D721Med (cell line): ENCODE measurements at regions not wholly inside any gene's neighbourhood (a gene's known extent, or its start where the extent isn't known, plus 50 kb on each side); places are given as distances from the start of the nearest gene placed in this dataset.
"Not testable (repeated sequence)": the region's sequence is repeated elsewhere in the genome, so short reads cannot be mapped to it uniquely, and the experiment has no call there.

Source experiments
- DNase-seq: peaks from one replicate; pipeline ENCODE4 v3.0.0; 2011; ENCODE audit warnings: low spot score; ENCODE audit not compliant: insufficient read length
- FAIRE-seq: peaks from 2 replicates; lab custom pipeline; 2011; peaks lifted over from hg19 to GRCh38; lab: Jason Lieb, UNC
- CTCF ChIP-seq: IDR thresholded peaks from 2 replicates; pipeline ENCODE4 v1.5.1; 2012; ENCODE audit warnings: mild to moderate bottlenecking, control low read depth; ENCODE audit not compliant: insufficient read depth; ENCODE audit errors: missing control alignments

GRCh38 chr9:89679581-89679980 is 74.8 kb downstream of the GADD45G start:
- no peak for TF ChIP-seq CTCF
- FAIRE-seq (no peak), DNase-seq (no peak)

GRCh38 chr9:89680547-89681467 is 76.0 kb downstream of the GADD45G start:
- no peak for TF ChIP-seq CTCF
- DNase-seq (no peak), FAIRE-seq (no peak)

- not testable (repeated sequence) for FAIRE-seq, DNase-seq
Observed at GRCh38 chr9:89681468-89681859, 76.7 kb downstream of the GADD45G start.

- no peak for FAIRE-seq
- no peak for DNase-seq
- no peak for TF ChIP-seq CTCF
Observed at GRCh38 chr9:89683626-89684025, 78.8 kb downstream of the GADD45G start.

DNA sequence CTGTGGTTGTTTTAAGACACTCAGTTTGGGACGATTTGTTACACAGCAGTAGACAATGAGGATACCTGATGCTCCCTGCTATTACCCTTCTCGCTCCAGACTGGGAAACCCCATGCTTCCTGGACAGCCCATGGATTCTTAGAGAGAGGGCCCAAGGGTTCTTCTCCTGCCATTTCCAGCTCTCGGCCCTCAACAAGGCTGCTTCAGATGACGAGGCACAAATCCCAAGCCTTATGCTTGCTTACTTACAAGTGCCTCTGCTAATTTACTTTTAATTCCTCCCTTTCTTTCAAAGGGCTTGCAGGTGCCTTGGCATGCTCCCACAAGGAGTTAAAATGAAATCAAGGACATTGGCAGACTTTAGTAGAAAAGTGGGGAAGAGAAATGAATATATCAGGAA is 79.4 kb downstream of the GADD45G start:
- FAIRE-seq (no peak), DNase-seq (no peak)
- no peak for TF ChIP-seq CTCF

GRCh38 chr9:89684912-89685636 is 80.3 kb downstream of the GADD45G start:
- no peak for DNase-seq
- no peak for TF ChIP-seq CTCF
- FAIRE-seq = no peak

DNA sequence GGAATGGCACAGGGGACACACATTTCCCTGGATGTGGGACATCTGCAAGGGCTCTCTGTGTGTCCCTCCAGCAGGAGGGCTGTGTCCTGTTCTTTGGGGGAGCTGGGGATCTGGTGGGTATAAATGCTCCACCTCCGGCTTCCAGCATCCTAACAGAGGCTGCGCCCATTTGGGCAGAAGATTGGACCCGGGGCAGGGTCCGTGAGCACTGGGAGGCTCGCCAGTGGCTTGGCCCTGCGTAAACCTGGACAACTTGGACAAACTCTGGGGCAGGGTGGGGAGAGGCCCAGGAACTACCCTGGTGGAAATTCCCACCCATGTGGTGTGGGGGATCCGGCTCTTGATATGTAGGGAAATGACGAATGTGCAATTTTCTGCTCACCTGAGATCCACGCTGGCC is 80.9 kb downstream of the GADD45G start:
- DNase-seq (no peak), FAIRE-seq (no peak)
- no peak for TF ChIP-seq CTCF
